Hematopoietic multipotent progenitor cell treated with erythropoietin and hydrocortisone succinate and interleukin-3 and kit ligand, for 15 days (in vitro differentiated cells): ENCODE measurements at regions not wholly inside any gene's neighbourhood (a gene's known extent, or its start where the extent isn't known, plus 50 kb on each side); places are given as distances from the start of the nearest gene placed in this dataset.

ENCODE experiments used
- DNase-seq: peaks from one replicate; pipeline ENCODE4 v3.0.0-alpha.2; 2015; ENCODE audit warnings: low spot score

GRCh38 chr1:190540366-190540765 is 62.7 kb upstream of the BRINP3 start:
- no peak for DNase-seq

- no peak for DNase-seq
Observed at GRCh38 chr1:190551638-190552037, 74.0 kb upstream of the BRINP3 start.

GRCh38 chr1:190560161-190560681 is 82.6 kb upstream of the BRINP3 start:
- no peak for DNase-seq

GRCh38 chr1:190563230-190563629 is 85.6 kb upstream of the BRINP3 start:
- no peak for DNase-seq

- no peak for DNase-seq
Observed at GRCh38 chr1:190564117-190564516, 86.5 kb upstream of the BRINP3 start.

GRCh38 chr1:190578017-190578416 is 100.4 kb upstream of the BRINP3 start:
- no peak for DNase-seq

- DNase-seq, result no peak
Observed at GRCh38 chr1:190578526-190578925, 100.9 kb upstream of the BRINP3 start.

- DNase-seq, result no peak
Observed at GRCh38 chr1:190579552-190580193, 102.0 kb upstream of the BRINP3 start.

GRCh38 chr1:190583862-190584261 is 106.2 kb upstream of the BRINP3 start:
- DNase-seq, result no peak

- no peak for DNase-seq
Observed at GRCh38 chr1:190588424-190588823, 110.8 kb upstream of the BRINP3 start.

- DNase-seq, result no peak
Observed at GRCh38 chr1:190595438-190595837, 117.8 kb upstream of the BRINP3 start.

GRCh38 chr1:190597294-190597693 is 119.6 kb upstream of the BRINP3 start:
- DNase-seq, result no peak

- no peak for DNase-seq
Observed at GRCh38 chr1:190599670-190600069, 122.0 kb upstream of the BRINP3 start.

- no peak for DNase-seq
Observed at GRCh38 chr1:190602325-190602724, 124.7 kb upstream of the BRINP3 start.

GRCh38 chr1:190608282-190608681 is 130.6 kb upstream of the BRINP3 start:
- no peak for DNase-seq

- no peak for DNase-seq
Observed at GRCh38 chr1:190615818-190616217, 138.2 kb upstream of the BRINP3 start.

GRCh38 chr1:190616235-190616634 is 138.6 kb upstream of the BRINP3 start:
- DNase-seq, result no peak

- no peak for DNase-seq
Observed at GRCh38 chr1:190619724-190620123, 142.1 kb upstream of the BRINP3 start.

- DNase-seq, result no peak
Observed at GRCh38 chr1:190633488-190633887, 155.8 kb upstream of the BRINP3 start.

- DNase-seq, result no peak
Observed at GRCh38 chr1:190634134-190634533, 156.5 kb upstream of the BRINP3 start.

GRCh38 chr1:190649553-190649952 is 171.9 kb upstream of the BRINP3 start:
- DNase-seq, result no peak

- DNase-seq, result no peak
Observed at GRCh38 chr1:190658907-190659306, 181.2 kb upstream of the BRINP3 start.

GRCh38 chr1:190663962-190664361 is 186.3 kb upstream of the BRINP3 start:
- no peak for DNase-seq

GRCh38 chr1:190665045-190665444 is 187.4 kb upstream of the BRINP3 start:
- DNase-seq, result no peak
